Suppressor macrophage treated with lipopolysaccharide for 1 hour (primary cell): ENCODE measurements at regions not wholly inside any gene's neighbourhood (a gene's known extent, or its start where the extent isn't known, plus 50 kb on each side); places are given as distances from the start of the nearest gene placed in this dataset.

Experiments
- DNase-seq, 3 donors: peaks; one replicate each; pipeline ENCODE4 v3.0.0-alpha.2; 2020 to 2022

- no peak for DNase-seq
These were observed 52.2 kb upstream of the LSM14A start for GRCh38 chr19:34120141-34120540.

- DNase-seq, result peak; percentile 53 to 67 (median 61)
These were observed 51.3 kb upstream of the LSM14A start for GRCh38 chr19:34120846-34121639.
